ENCODE measurements at regions not wholly inside any gene's neighbourhood (a gene's known extent, or its start where the extent isn't known, plus 50 kb on each side); places are given as distances from the start of the nearest gene placed in this dataset.

DNA sequence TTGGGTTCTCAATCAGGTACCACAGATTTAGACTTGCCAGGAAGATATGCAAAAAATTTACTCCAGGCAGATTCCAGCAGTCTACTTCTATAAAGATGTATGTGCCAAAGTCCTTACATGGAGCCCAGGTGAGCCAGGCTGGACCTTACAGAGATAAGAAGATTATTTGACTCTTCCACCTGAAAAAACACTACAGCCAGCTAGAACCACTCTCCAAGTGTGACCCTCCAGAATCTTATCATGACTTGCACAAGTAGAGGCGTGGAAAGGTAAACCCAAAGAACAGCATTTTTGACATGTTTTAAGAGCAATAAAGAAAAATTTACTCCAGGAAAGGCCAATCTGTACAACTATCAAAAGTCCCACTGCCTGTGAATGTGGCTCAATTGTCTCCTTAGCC, 146.8 kb upstream of the DPT start:
- DNase-seq: no peak

DNA sequence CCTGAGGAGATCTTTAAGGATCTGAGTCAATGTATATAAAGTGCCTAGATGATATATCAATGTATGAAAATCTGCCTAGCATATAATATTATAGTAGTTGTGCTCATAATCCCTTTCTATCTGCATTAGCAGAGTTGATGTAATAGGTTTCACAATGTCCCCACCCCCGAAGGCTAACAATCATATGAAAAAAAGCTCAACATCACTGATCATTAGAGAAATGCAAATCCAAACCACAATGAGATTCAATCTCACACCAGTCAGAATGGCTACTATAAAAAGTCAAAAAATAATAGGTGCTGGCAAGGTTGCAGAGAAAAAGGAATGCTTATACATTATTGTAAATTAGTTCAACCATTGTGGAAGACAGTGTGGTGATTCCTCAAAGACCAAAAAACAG, 147.8 kb upstream of the DPT start:
- no peak for DNase-seq

DNA sequence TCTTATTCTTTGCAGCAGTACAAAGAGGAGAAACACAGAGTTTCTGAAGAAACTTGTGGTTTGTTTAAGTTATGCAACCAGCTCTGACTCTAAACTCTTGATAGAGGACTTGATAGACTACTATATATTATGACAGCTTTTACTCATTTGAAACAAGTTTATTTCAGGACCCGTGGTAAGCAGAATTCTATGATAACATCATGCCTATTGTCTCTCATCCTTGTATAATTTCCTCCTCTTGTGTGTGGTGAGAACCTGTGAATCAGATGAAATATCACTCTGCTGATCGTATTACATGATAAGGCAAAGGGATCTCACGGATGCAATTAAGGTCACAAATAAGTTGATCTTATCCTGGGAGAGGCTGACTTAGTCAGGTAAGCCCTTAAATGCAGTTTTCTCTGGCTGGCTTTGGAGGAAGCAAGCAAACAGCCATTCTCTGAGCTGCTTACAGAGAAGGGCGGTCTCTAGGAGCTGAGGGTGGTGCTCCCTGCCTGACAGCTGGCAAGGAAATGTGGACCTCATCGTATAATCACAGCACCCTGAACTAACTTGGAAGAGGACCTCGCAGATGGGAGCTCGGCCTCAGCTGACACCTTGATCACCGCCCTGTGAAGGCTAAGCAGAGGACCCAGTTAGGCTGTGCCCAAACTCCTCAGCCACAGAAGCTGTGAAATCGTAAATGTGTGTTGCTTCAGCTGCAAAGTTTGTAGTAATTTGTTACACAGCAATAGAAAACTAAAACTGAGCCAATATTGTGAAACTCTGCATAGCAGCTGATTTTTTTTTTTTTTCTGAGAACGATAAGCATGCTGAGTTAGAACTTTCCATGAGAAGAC, 151.1 kb upstream of the DPT start:
- peak; percentile 59 for DNase-seq

DNA sequence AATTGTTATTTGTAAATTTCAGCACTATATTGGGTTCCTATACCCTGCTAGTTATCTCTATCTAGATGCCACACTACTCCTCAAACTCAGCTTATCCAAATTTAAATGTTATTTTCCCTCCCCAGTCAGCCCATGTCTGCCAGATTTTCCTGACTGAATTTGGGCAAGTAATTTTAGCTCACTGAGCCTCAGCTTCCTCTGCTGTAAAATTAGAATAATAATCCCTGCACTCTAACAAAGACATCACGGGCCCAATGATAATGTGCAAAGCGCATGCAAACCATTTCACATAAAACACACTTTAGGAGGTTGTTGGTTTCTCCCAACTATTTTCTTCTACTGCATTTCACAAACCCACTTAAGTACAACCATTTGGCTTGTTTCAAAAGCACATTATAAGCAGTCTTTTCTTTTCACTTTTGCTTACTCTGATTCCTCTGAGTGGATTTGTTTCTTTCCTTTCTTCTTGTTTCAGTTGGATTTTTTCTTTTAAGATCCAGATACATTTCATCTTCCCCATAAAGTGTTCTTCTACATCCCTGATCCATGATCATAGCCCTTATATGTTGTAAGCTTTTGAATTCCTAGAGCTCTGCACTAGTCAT, 152.8 kb upstream of the DPT start:
- DNase-seq: no peak

DNA sequence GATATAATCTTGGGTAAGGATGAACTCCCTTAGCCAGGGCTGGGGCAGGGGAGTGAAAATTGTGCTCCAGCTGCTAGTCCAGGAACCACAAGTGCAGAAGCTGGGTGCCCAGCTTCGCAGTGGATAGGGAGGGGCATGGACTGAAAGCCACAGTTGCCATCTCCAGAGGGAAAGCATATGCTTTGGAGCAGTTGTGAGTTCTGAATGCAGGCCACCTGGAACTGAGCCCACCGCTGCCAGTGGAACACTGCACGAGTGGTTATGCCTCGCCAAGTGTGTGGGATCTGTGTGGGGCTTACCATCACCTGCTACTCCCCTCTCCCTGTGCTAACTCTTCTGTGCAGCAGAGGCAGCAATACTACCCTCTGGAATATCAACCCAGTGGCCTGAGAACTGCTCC, 158.4 kb upstream of the DPT start:
- no peak for DNase-seq

DNA sequence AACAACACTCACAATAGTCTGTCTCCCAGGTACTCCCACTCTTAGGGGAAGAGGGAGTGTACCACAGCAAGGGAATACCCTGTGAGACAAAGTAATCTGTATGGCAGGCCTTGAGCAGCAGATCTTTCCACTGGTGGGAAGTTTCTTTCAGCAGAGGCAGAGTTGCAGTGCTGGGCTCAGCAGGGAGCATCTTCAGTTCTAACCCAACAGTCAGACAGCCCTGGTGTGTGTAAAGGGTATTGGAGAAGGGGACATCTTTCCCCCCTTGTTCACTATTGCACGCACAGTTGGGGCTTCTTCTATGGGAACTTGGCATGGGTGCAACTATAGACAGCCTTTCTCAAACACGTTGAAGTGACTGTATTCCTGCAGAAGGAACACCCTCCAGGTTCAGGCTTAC, 159.4 kb upstream of the DPT start:
- DNase-seq: no peak

DNA sequence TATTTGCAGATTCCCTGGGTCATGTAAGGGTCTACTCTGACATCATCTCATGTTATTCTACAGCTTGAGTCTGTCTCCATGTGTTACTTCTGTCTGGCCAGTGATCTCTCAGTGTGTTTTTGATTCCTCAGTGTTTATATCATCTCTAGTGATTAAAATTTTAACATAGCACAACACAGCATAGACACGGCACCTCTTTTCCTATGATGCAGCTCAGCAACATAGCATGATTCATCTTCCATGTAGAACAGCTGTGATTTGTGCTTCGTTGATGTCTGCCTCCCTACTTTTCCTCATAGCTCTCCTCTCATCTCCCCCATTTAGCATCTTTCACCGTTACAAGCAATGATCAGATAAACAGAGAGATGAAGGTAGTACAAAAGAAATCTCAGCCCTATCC, 163.9 kb upstream of the DPT start:
- no peak for DNase-seq

GRCh38 chr1:168893359-168893801, 164.4 kb upstream of the DPT start:
- DNase-seq: peak; percentile 47

- no peak for DNase-seq
Measured at GRCh38 chr1:168894397-168894903, 165.4 kb upstream of the DPT start.

DNA sequence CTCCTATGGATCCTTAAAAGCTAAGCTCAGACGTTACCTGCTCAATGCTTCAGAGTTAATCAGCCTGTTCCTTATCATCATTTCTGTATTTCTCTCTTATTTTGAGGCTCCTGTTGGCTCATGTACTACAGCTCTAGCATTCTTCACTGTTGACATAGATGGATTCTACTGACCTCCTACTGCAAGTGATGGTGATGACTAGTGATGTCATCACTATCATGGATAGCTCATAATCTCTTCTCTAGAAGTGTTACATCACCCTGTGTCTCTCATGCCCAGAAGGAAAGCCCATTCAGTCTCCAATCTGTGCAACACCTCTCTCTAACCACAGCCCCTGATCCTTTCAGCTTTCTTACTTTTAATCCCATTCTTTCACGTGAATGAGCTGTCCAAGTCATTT, 168.2 kb upstream of the DPT start:
- DNase-seq: no peak

- DNase-seq: no peak
Measured at GRCh38 chr1:168903237-168903830, 174.3 kb upstream of the DPT start.

GRCh38 chr1:168905633-168906032, 176.6 kb upstream of the DPT start:
- no peak for DNase-seq

GRCh38 chr1:168906367-168906766, 177.4 kb upstream of the DPT start:
- no peak for DNase-seq

GRCh38 chr1:168907053-168907452, 178.0 kb upstream of the DPT start:
- no peak for DNase-seq

DNA sequence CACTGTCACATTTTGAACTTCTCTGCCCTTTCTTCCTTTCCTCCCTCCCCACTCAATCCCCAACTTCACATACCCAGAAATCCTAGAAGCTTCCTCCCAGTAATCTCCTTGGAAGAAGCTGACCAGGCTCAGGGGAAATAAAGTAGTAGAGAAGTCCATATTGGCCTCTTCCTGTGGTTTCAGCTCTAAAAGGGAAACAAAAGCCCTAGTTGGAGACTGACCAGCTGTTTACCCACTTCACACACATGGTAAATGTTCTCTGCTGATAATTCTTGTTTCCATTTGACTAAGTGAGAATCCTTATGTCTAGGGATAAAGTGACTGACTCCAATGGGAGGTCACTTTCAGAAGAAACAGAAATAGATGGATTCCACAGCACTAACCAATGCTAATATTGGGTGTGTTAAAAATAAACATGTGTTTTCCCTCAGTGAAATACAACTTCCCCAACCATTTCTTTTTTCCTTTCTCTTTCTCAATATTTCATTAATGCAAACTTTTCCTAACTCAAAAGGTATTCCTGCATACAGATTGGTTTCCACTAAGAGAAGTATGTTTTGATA, 178.9 kb upstream of the DPT start:
- no peak for DNase-seq

GRCh38 chr1:168910403-168910802, 181.4 kb upstream of the DPT start:
- DNase-seq: no peak

- no peak for DNase-seq
Measured at GRCh38 chr1:168911370-168911769, 182.4 kb upstream of the DPT start.

DNA sequence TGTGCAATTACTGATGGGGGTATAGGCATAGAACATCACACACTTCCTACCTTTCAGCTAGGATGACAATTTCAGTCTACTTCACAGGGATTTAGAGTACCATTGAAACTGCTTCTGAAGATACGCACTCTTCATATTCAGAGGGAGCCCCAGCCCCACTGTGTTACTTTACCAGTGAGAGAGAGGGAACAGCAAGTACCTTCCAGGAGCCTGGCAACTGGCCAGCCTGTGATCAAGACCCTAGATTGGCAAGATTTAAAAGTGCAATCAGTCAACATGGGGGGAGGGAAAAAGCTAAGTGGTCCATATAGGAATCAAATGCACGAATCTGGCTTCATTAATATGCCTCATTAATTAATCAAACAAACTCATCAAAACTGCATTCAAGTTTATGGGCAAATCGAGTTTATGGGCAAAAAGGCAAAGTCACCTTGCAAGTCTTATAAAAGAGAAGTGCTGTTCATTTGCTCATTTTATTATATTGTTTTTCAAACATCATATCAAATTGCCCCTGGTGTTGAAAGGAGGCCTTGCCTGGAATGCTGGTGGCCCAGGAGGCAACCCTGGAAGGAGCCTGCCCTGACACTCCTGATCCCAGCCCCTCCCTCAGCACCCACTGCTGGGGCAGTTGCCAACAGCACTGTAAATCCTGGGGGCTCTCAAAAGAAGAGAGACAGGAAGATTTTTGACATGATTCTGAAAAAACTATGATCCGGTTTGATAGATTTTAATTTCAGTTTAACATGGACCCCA, 184.9 kb upstream of the DPT start:
- peak; percentile 29 for DNase-seq

GRCh38 chr1:168917309-168917708, 188.3 kb upstream of the DPT start:
- no peak for DNase-seq

DNA sequence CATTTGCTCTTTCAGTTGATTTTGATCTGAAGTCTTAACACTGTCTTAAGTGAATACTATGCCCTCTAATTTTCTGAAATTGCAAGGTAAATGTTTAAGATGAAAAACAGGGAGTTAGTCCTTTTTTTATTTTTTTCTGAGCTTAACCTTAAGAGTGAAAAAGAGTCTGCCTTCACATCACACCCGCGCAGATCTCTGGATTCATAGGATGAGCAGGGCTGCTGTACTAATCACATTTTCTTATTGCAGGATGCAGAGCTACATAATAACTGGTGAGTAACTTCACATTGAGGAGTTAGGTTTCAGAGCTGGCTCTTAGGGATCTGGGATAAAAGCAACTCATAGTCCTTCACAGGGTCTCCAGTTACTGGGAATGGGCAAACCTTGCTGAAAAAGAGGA, 188.7 kb upstream of the ATP1B1 start:
- DNase-seq: no peak

- DNase-seq: no peak
Measured at GRCh38 chr1:168918860-168919741, 187.4 kb upstream of the ATP1B1 start.
